Fibroblast of lung (primary cell): ENCODE measurements at regions not wholly inside any gene's neighbourhood (a gene's known extent, or its start where the extent isn't known, plus 50 kb on each side); places are given as distances from the start of the nearest gene placed in this dataset.
"Not testable (repeated sequence)": the region's sequence is repeated elsewhere in the genome, so short reads cannot be mapped to it uniquely, and the experiment has no call there.

ENCODE experiments used
- DNase-seq, 2 donors: peaks; one replicate each; pipeline versions ENCODE4 v3.0.0 to v3.0.0-alpha.2; 2010; ENCODE audit warnings: low read depth in 2 of 2
- H2AFZ ChIP-seq: 2 replicates; pipeline ENCODE4 v1.5.1; 2012; ENCODE audit warnings: low read length, control low read depth, inconsistent platforms
- H3K27ac ChIP-seq: 2 replicates; pipeline ENCODE4 v1.5.1; 2011; ENCODE audit warnings: low read length, control low read depth; ENCODE audit not compliant: insufficient read depth
- H3K27me3 ChIP-seq: 2 replicates; pipeline ENCODE4 v1.5.1; 2011; ENCODE audit warnings: mild to moderate bottlenecking, low read length; ENCODE audit not compliant: control insufficient read depth, insufficient read depth
- H3K36me3 ChIP-seq: 2 replicates; pipeline ENCODE4 v1.5.1; 2011; ENCODE audit warnings: low read length; ENCODE audit not compliant: control insufficient read depth, insufficient read depth
- H3K4me1 ChIP-seq: 2 replicates; pipeline ENCODE4 v1.5.1; 2011; ENCODE audit warnings: low read length; ENCODE audit not compliant: control insufficient read depth, insufficient read depth; ENCODE audit errors: extremely low read depth
- H3K4me2 ChIP-seq: 2 replicates; pipeline ENCODE4 v1.5.1; 2011; ENCODE audit warnings: low read length, control low read depth; ENCODE audit not compliant: insufficient read depth; ENCODE audit errors: extremely low read depth
- H3K4me3 ChIP-seq, 4 experiments: fragments of 200-600 bp in 1 of 4; sonication (generic) in 1 of 4; replicated peaks in 1 of 4; 2 replicates each; pipeline ENCODE4 v1.5.1; 2011 to 2016; ENCODE audit warnings: low read length in 4 of 4, low read depth in 3 of 4, mild to moderate bottlenecking in 3 of 4, control low read depth in 2 of 4, inconsistent platforms in 1 of 4, mixed read lengths in 1 of 4; ENCODE audit not compliant: insufficient read depth in 1 of 4; ENCODE audit errors: control extremely low read depth in 1 of 4
- H3K79me2 ChIP-seq: 2 replicates; pipeline ENCODE4 v1.5.1; 2012; ENCODE audit warnings: mild to moderate bottlenecking, low read length, inconsistent platforms; ENCODE audit not compliant: control insufficient read depth, insufficient read depth
- H3K9ac ChIP-seq: 2 replicates; pipeline ENCODE4 v1.5.1; 2011; ENCODE audit warnings: mild to moderate bottlenecking, low read length, control low read depth; ENCODE audit not compliant: insufficient read depth
- H3K9me3 ChIP-seq: 2 replicates; pipeline ENCODE4 v1.5.1; 2012; ENCODE audit warnings: low read depth, low read length; ENCODE audit not compliant: control insufficient read depth, insufficient read depth
- H4K20me1 ChIP-seq: 2 replicates; pipeline ENCODE4 v1.5.1; 2011; ENCODE audit warnings: low read length; ENCODE audit not compliant: control insufficient read depth, insufficient read depth; ENCODE audit errors: extremely low read depth
- EZH2 ChIP-seq: IDR thresholded peaks from 2 replicates; pipeline ENCODE4 v1.5.1; 2012; ENCODE audit warnings: low read length, control low read depth, mild to moderate bottlenecking; ENCODE audit errors: missing control alignments

DNA sequence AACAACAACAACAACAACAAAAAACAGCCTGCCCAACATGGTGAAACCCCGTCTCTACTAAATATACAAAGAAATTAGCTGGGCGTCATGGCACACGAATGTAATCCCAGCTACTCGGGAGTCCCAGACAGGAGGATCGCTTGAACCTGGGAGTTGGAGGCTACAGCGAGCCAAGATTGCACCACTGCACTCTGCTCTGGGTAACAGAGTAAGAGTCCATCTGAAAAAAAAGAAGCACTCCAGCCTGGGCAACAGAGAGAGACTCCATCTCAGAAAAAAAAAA, 344.1 kb upstream of the PLGLB2 start:
- no peak for TF ChIP-seq EZH2
- Histone ChIP-seq H3K27me3 (no peaks in the 10 kb centered on the region), H3K79me2 (no peaks in the 10 kb centered on the region), H3K36me3 (no peaks in the 10 kb centered on the region), H3K9ac (no peak overlapping the region), H3K4me1 (no peaks in the 10 kb centered on the region), H3K9me3 (no peaks in the 10 kb centered on the region), H2AFZ (no peak overlapping the region), H3K27ac (no peak overlapping the region), H3K4me3 (no peak overlapping the region), H3K4me2 (no peak overlapping the region), H4K20me1 (no peaks in the 10 kb centered on the region)
- DNase-seq = no peak

GRCh38 chr2:87404411-87405255, 343.3 kb upstream of the PLGLB2 start:
- H3K36me3 ChIP-seq, H3K4me1 ChIP-seq, H3K27ac ChIP-seq, H3K4me2 ChIP-seq, H3K27me3 ChIP-seq, H4K20me1 ChIP-seq, H3K9ac ChIP-seq, H2AFZ ChIP-seq, H3K9me3 ChIP-seq, H3K79me2 ChIP-seq, H3K4me3 ChIP-seq, DNase-seq: not testable (repeated sequence)

DNA sequence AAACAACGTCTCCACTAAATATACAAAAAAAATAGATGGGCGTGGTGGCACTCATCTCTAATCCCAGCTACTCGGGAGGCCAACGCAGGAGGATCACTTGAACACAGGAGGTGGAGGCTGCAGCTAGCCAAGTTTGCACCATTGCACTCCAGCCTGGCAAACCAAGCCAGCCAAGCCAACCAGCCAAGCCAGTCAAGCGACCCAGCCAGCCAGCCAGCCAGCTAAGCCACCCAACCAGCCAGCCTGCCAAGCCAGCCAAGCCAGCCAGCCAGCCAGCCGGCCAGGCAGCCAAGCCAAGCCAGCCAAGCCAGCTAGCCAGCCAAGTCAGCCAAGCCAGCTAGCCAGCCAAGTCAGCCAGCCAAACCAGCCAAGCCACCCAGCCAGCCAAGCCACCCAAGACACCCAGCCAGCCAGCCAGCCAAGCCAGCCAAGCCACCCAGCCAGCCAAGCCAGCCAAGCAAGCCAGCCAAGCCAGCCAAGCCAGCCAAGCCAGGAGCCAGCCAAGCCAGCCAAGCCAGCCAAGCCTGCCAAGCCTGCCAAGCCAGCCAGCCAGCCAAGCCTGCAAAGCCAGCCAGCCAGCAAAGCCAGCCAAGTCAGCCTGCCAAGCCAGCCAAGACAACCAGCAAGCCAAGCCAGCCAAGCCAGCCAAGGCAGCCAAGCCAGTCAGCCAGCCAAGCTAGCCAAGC, 342.2 kb upstream of the PLGLB2 start:
- not testable (repeated sequence) for H3K4me3 ChIP-seq, DNase-seq, H2AFZ ChIP-seq, H3K9ac ChIP-seq, H3K9me3 ChIP-seq, H4K20me1 ChIP-seq, H3K79me2 ChIP-seq, H3K27ac ChIP-seq, H3K4me2 ChIP-seq, H3K27me3 ChIP-seq, H3K36me3 ChIP-seq, H3K4me1 ChIP-seq

DNA sequence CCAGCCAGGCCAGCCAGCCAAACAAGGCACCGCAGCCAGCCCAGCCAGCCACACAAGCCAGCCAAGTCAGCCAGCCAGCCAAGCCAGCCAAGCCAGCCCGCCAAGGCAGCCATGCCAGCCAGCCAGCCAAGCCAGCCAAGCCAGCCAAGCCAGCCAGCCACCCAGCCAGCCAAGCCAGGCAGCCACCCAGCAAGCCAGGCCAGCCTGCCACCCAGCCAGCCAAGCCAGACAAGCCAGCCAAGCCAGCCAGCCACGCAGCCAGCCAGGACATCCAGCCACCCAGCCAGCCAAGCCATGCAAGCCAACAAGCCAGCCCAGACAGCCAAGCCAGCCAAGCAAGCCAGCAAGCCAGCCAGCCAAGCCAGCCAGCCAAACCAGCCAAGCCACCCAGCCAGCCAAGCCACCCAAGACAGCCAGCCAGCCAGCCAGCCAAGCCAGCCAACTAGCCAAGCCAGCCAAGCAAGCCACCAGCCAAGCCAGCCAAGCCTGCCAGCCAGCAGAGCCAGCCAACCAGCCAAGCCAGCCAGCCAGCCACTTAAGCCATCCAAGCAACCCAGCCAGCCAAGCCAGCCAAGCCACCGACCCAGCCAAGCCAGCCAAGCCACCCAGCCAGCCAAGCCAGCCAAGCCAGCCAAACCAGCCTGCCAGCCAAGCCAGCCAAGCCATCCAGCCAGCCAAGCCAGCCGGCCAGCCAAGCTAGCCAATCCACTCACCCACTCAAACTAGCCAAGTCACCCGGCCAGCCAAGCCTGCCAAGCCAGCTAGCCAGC, 341.3 kb upstream of the PLGLB2 start:
- not testable (repeated sequence) for H4K20me1 ChIP-seq, H3K79me2 ChIP-seq, H3K9ac ChIP-seq, H2AFZ ChIP-seq, H3K4me2 ChIP-seq, H3K4me1 ChIP-seq, DNase-seq, H3K27ac ChIP-seq, H3K27me3 ChIP-seq, H3K36me3 ChIP-seq, H3K9me3 ChIP-seq, H3K4me3 ChIP-seq

DNA sequence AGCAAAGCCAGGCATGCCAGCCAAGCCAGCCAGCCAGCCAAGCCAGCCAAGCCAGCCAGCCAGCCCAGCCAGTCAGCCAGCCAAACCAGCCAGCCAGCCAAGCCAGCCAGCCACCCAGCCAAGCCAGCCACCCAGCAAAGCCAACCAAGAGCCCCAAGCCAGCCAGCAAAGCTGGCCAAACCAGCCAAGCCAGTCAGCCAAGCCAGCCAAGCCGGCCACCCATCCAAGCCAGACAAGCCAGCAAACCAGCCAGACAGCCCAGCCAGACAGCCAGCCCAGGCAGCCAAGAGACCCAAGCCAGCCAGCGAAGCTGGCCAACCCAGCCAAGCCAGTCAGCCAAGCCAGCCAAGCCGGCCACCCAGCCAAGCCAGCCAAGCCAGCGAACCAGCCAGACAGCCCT, 338.3 kb upstream of the PLGLB2 start:
- H3K27ac ChIP-seq, H3K4me1 ChIP-seq, H3K36me3 ChIP-seq, H3K4me3 ChIP-seq, H3K79me2 ChIP-seq, H3K27me3 ChIP-seq, H3K4me2 ChIP-seq, H3K9me3 ChIP-seq, H3K9ac ChIP-seq, DNase-seq, H4K20me1 ChIP-seq, H2AFZ ChIP-seq: not testable (repeated sequence)

DNA sequence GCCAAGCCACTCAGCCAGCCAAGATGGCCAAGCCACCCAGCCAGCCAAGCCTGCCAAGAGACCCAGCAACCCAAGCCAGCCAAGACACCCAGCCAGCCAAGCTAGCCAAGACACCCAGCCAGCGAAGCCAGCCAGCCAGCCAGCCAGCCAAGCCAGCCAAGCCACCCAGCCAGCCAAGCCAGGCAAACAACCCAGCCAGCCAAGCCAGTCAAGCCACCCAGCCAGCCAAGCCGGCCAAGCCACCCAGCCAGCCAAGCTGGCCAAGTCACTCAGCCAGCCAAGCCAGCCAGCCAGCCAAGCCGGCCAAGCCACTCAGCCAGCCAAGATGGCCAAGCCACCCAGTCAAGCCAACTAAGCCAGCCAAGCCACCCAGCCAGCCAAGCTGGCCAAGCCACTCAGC, 337.5 kb upstream of the PLGLB2 start:
- not testable (repeated sequence) for DNase-seq, H2AFZ ChIP-seq, H3K9ac ChIP-seq, H4K20me1 ChIP-seq, H3K27ac ChIP-seq, H3K9me3 ChIP-seq, H3K27me3 ChIP-seq, H3K36me3 ChIP-seq, H3K79me2 ChIP-seq, H3K4me1 ChIP-seq, H3K4me2 ChIP-seq, H3K4me3 ChIP-seq
